Immature natural killer cell (primary cell): ENCODE measurements at regions not wholly inside any gene's neighbourhood (a gene's known extent, or its start where the extent isn't known, plus 50 kb on each side); places are given as distances from the start of the nearest gene placed in this dataset.

Experiments used
- DNase-seq, 3 donors: peaks; one replicate each; pipeline ENCODE4 v3.0.0; 2022; ENCODE audit warnings: mixed read lengths in 1 of 3
- H3K27ac Mint-ChIP-seq, 6 donors: one replicate each; pipeline ENCODE4 v1.8.0; 2020; ENCODE audit warnings: mixed read lengths in 6 of 6, mild to moderate bottlenecking in 5 of 6, inconsistent platforms in 4 of 6, moderate library complexity in 3 of 6
- H3K27me3 Mint-ChIP-seq, 3 donors: one replicate each; pipeline ENCODE4 v1.8.0; 2020 to 2021; ENCODE audit warnings: low read depth in 3 of 3, mild to moderate bottlenecking in 3 of 3, mixed read lengths in 3 of 3, moderate library complexity in 3 of 3, inconsistent platforms in 1 of 3
- H3K36me3 Mint-ChIP-seq, 3 donors: one replicate each; pipeline ENCODE4 v1.8.0; 2020; ENCODE audit warnings: mixed read lengths in 3 of 3, inconsistent platforms in 2 of 3, mild to moderate bottlenecking in 2 of 3
- H3K4me1 Mint-ChIP-seq, 2 donors: one replicate each; pipeline ENCODE4 v1.8.0; 2020; ENCODE audit warnings: inconsistent platforms in 2 of 2, mild to moderate bottlenecking in 2 of 2, mixed read lengths in 2 of 2, moderate library complexity in 1 of 2
- H3K4me3 Mint-ChIP-seq, 5 donors: one replicate each; pipeline ENCODE4 v1.8.0; 2020; ENCODE audit warnings: mild to moderate bottlenecking in 5 of 5, mixed read lengths in 5 of 5, inconsistent platforms in 3 of 5, moderate library complexity in 3 of 5
- H3K9me3 Mint-ChIP-seq, 6 donors: one replicate each; pipeline ENCODE4 v1.8.0; 2020; ENCODE audit warnings: mild to moderate bottlenecking in 6 of 6, mixed read lengths in 6 of 6, inconsistent platforms in 4 of 6, moderate library complexity in 3 of 6

DNA sequence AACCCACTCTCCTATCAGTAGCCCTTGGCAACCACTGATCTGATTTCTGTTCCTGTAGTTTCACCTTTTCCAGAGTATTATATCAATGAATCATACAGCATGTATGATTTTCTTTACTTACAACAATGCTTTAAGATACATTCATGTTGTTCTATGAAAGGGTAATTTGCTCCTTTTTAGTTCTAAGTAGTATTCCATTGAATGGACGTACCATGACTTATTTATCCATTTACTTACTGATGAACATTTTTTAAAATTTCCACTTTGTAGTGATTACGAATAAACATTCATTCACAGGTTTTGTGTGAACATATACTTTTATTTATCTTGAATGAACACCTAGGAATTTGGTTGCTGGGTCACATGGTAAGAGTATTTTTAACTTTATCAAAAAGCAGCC, 620.8 kb downstream of the HTR1A start:
- no peak overlapping the region for H3K27ac Mint-ChIP-seq
- H3K36me3 Mint-ChIP-seq = no peaks in the 10 kb centered on the region
- no peak overlapping the region for H3K4me3 Mint-ChIP-seq
- H3K9me3 Mint-ChIP-seq = peaks cover 0 to 16% (median 7%) of the 10 kb centered on the region in 6 donors
- H3K4me1 Mint-ChIP-seq = no peaks in the 10 kb centered on the region
- no peak for DNase-seq
- H3K27me3 Mint-ChIP-seq = peaks cover 0 to 2% (median under 1%) of the 10 kb centered on the region in 3 donors

DNA sequence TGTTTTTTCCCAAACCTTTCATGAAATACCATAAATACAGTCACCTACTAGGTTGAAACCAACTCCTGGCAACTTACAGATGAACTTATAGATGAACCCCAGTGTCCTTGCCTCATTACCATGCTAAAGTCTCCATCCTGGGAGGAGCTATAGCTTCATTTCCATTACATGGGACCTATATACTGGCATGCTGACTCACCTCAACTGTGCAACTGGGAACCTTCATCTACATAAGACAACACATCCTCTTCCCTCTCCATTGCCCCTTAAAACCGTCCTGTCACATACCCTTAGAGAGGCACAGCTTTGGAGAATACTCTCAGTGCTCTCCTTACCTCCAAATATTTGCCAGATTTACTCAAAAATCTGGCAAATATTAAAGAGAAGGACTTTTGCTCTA, 638.3 kb downstream of the HTR1A start:
- DNase-seq = no peak
- no peaks in the 10 kb centered on the region for H3K27me3 Mint-ChIP-seq
- H3K9me3 Mint-ChIP-seq = peaks cover 5 to 23% (median 8%) of the 10 kb centered on the region in 6 donors
- no peaks in the 10 kb centered on the region for H3K36me3 Mint-ChIP-seq
- no peak overlapping the region for H3K4me3 Mint-ChIP-seq
- no peak overlapping the region for H3K27ac Mint-ChIP-seq
- H3K4me1 Mint-ChIP-seq = no peaks in the 10 kb centered on the region

DNA sequence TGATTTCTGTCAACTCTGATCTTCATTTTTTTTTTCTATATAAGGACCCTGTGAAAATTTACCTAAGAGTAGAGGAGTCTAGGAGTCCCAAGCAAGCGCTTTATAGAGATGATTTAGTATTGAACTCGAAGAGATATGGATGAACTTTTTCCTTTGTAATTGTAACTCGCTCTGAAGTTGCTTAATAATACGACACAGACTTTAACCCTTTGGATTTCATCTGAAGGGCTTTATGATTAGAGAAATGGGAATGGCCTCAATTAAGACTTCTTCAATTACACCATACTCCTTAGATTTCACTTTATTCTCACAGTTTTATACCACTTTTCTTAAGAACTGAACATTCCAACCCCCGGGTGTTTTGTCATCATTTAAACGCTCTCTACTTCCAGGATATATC, 647.7 kb downstream of the HTR1A start:
- no peaks in the 10 kb centered on the region for H3K27me3 Mint-ChIP-seq
- no peak overlapping the region for H3K4me3 Mint-ChIP-seq
- H3K36me3 Mint-ChIP-seq = peaks cover 0 to 4% (median 0%) of the 10 kb centered on the region in 3 donors
- H3K9me3 Mint-ChIP-seq = peaks cover 4 to 35% (median 17%) of the 10 kb centered on the region in 6 donors
- H3K4me1 Mint-ChIP-seq = no peaks in the 10 kb centered on the region
- H3K27ac Mint-ChIP-seq = no peak overlapping the region
- no peak for DNase-seq

DNA sequence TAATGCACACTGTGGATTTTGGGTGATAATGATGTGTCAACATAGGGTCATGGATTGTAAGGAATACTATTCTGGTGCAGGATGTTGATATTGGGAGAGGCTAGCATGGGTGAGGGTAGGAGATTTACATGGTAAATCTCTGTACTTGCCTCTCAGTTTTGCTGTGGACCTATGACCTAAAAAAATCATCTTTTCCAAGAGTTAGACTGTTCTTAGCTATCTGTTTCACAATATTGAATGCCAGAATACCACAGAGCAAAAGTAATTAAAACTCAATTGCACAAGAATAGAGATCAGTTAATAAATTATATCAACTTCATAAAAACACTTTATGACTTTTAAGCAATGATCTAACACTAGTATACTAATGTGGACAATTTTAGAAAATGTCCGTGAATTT, 651.6 kb downstream of the HTR1A start:
- Mint-ChIP-seq H3K4me3 (no peak overlapping the region), H3K4me1 (no peaks in the 10 kb centered on the region), H3K27ac (no peak overlapping the region), H3K36me3 (peaks cover 0 to 4% (median 0%) of the 10 kb centered on the region in 3 donors), H3K9me3 (peaks cover 8 to 50% (median 12%) of the 10 kb centered on the region in 6 donors), H3K27me3 (no peaks in the 10 kb centered on the region)
- DNase-seq = no peak

DNA sequence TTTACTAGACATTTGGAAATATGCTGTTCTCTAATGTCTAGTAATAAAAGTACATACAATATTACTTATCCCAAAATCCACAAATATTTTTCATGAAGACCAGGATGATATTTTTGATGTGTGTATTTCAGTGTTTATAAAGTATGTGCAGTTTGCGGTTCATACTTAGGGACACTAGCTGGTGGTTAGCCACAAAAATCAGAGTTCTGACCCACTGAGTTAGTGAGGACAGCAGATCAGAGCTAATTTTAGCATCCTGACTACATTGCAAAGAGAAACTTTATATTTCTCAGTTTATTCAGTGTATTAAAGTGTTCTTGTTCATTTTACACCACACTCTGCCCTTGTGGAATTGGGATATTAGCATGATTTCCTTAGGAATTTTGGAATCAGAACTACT, 655.3 kb downstream of the HTR1A start:
- peaks cover 0 to 4% (median 0%) of the 10 kb centered on the region in 3 donors for H3K36me3 Mint-ChIP-seq
- no peak for DNase-seq
- peaks cover 0 to 2% (median 0%) of the 10 kb centered on the region in 3 donors for H3K27me3 Mint-ChIP-seq
- no peak overlapping the region for H3K27ac Mint-ChIP-seq
- no peaks in the 10 kb centered on the region for H3K4me1 Mint-ChIP-seq
- peaks cover 10 to 51% (median 22%) of the 10 kb centered on the region in 6 donors for H3K9me3 Mint-ChIP-seq
- H3K4me3 Mint-ChIP-seq = no peak overlapping the region

DNA sequence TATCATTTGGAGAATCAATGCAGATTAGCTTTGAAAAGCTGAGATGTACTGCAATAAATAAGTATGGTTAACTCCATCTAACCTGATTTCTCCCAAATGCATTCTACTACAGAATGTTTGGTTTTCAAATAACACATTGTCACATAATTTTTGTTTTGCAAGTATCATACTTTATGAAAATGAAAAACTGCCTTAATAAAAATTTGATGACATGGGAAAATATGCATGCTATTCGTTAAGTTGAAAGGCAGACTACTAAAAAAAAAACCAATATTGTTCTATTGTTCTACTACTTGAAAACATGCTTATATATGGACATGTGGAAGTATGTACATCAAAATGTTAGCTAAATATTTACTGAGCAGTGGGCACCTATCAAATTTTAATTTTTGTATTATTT, 668.9 kb downstream of the HTR1A start:
- DNase-seq = no peak
- Mint-ChIP-seq H3K4me3 (no peak overlapping the region), H3K9me3 (peaks cover 0 to 37% (median 11%) of the 10 kb centered on the region in 6 donors), H3K4me1 (no peaks in the 10 kb centered on the region), H3K27me3 (peaks cover 0 to 3% (median 0%) of the 10 kb centered on the region in 3 donors), H3K27ac (no peak overlapping the region), H3K36me3 (no peaks in the 10 kb centered on the region)

DNA sequence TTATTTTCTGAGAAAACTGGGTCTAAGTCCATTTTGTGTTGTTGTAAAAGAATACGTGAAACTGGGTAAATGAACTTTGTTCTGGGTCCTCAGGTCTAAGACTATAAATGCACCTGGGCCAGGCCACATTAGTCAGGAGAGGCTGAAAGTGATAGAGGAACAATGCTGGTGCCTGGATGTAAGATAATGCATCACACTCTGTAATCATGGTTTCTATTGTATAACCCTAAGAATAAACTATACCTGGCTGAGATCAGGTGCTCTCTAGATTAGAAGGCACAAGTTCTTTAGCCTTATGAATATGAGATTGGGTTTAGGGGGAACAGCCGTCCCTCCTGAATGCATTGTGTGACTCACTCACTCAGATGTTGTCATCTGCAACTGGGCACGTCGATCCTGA, 675.5 kb downstream of the HTR1A start:
- no peaks in the 10 kb centered on the region for H3K4me1 Mint-ChIP-seq
- H3K9me3 Mint-ChIP-seq = peaks cover 5 to 51% (median 22%) of the 10 kb centered on the region in 6 donors
- no peaks in the 10 kb centered on the region for H3K27me3 Mint-ChIP-seq
- DNase-seq = no peak
- H3K4me3 Mint-ChIP-seq = no peak overlapping the region
- H3K36me3 Mint-ChIP-seq = no peaks in the 10 kb centered on the region
- H3K27ac Mint-ChIP-seq = no peak overlapping the region

DNA sequence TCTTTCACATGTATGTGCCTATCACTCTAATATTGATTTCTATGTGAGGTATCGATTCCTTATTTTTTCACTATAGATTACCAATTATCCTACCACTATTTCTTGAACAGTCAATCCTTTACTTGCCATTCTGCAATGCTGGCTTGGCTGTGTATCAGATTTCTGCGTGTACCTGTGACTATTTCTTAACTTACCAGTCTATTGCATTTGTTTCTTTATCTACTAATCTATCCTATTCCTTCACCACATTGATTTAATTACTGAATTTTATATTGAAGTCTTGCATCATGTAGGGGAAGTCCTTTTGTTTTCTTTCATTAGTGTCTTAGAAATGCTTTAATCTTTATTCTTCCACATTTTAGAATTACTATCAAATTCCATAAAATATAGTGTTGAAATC, 684.8 kb downstream of the LRRC70 start:
- Mint-ChIP-seq H3K4me1 (no peaks in the 10 kb centered on the region), H3K27me3 (peaks cover 0 to 4% (median 1%) of the 10 kb centered on the region in 3 donors), H3K9me3 (peaks cover 0 to 31% (median 12%) of the 10 kb centered on the region in 6 donors), H3K27ac (no peak overlapping the region), H3K4me3 (no peak overlapping the region), H3K36me3 (peaks cover 0 to 4% (median 0%) of the 10 kb centered on the region in 3 donors)
- no peak for DNase-seq

DNA sequence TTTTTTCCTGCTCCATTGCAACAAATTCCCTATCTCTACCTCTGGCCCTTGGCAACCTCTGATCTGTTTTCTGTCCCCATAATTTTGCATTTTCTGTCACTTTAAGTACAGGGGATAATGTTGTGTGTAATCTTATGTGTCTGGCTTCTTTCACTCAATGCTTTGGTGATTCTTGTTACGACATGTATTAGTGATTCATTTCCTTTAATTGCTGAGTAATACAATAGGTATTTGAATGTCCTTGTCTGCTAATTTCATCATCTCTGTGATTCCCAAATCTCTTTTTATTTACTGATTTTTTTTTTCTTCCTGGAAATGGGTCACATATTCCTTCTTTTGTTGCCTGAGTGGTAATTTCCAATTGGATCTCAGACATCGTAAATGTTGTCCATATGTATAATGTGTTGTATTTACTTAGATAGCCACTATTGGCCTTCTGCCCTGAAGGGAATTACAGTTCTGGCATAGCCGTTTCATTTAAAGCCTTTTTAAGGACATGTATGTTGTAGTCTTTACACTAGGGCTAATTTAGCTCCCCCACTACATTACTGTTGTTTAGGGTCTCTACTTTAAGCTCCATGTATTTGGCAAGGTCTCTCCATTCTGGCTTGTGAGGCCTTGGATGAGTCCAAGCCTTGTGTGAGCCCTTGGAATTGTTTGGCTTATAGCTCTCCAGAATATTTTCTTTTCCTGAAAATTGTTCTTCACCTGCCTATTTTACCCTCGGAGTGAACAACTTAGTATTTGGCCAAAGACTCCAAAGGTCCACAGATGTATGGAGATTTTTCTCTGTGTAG, 683.8 kb downstream of the LRRC70 start:
- no peak overlapping the region for H3K27ac Mint-ChIP-seq
- H3K4me3 Mint-ChIP-seq = no peak overlapping the region
- peaks cover 0 to 4% (median 2%) of the 10 kb centered on the region in 3 donors for H3K27me3 Mint-ChIP-seq
- no peaks in the 10 kb centered on the region for H3K4me1 Mint-ChIP-seq
- DNase-seq = no peak
- peaks cover 0 to 4% (median 0%) of the 10 kb centered on the region in 3 donors for H3K36me3 Mint-ChIP-seq
- H3K9me3 Mint-ChIP-seq = peaks cover 0 to 20% (median 12%) of the 10 kb centered on the region in 6 donors

DNA sequence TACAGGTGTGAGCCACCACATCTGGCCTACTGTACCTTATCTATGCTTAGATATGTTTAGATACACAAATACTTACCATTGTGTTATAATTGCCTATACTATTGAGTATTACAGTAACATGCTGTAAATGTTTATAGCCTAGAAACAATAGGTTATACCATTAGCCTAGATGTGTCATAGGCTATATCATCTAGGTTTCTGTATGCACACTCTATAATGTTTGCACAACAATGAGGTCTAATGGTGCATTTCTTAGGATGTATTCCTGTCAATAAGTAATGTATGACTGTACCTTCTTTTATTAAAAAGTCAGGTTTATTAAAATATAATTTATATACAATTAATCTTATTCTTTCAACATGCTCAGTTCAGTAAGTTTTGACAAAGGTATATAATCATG, 683.1 kb downstream of the LRRC70 start:
- Mint-ChIP-seq H3K9me3 (peaks cover 0 to 22% (median 12%) of the 10 kb centered on the region in 6 donors), H3K4me3 (no peak overlapping the region), H3K4me1 (no peaks in the 10 kb centered on the region), H3K27ac (no peak overlapping the region), H3K36me3 (no peaks in the 10 kb centered on the region), H3K27me3 (peaks cover 0 to 4% (median 0%) of the 10 kb centered on the region in 3 donors)
- no peak for DNase-seq

DNA sequence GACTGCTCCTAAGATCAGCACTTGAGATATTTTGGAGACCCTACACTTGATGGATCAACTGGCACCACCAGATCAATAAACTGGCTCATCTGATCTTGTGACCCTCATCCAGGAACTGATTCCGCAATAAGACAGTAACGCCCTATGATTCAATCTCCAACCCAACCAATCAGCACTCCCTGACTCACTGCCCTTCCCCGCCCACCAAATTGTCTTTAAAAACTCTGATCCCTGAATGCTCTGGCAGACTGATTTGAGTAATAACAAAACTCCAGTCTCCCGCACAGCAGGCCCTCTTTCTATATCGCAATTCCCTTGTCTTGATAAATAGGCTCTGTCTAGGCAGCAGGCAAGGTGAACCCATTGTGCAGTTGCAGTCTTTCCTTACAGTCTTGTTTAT, 677.0 kb downstream of the LRRC70 start:
- no peaks in the 10 kb centered on the region for H3K4me1 Mint-ChIP-seq
- peaks cover 0 to 2% (median 0%) of the 10 kb centered on the region in 3 donors for H3K27me3 Mint-ChIP-seq
- peaks cover 4 to 23% (median 16%) of the 10 kb centered on the region in 6 donors for H3K9me3 Mint-ChIP-seq
- no peak overlapping the region for H3K4me3 Mint-ChIP-seq
- DNase-seq = no peak
- no peaks in the 10 kb centered on the region for H3K36me3 Mint-ChIP-seq
- H3K27ac Mint-ChIP-seq = no peak overlapping the region

DNA sequence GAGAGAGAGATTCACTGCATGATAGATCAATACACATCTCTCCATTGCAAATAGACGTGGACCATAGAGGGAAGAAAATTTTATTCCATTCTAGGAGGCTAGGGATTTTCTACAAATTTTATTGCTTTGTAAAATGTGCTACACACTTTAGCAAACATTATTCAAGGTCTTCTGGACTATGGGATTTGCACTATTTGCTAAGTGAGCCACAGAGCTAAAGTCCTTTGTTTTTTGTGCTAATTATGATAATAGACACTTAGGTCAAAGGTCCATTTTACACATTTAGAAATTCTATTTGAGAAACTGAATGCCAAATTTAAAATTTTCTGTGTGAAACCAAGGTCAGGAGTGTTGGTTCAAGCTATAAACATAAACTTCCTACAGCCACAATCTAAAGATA, 672.3 kb downstream of the LRRC70 start:
- Mint-ChIP-seq H3K36me3 (no peaks in the 10 kb centered on the region), H3K9me3 (peaks cover 4 to 34% (median 17%) of the 10 kb centered on the region in 6 donors), H3K27me3 (no peaks in the 10 kb centered on the region), H3K4me1 (no peaks in the 10 kb centered on the region), H3K27ac (no peak overlapping the region), H3K4me3 (no peak overlapping the region)
- DNase-seq = no peak

DNA sequence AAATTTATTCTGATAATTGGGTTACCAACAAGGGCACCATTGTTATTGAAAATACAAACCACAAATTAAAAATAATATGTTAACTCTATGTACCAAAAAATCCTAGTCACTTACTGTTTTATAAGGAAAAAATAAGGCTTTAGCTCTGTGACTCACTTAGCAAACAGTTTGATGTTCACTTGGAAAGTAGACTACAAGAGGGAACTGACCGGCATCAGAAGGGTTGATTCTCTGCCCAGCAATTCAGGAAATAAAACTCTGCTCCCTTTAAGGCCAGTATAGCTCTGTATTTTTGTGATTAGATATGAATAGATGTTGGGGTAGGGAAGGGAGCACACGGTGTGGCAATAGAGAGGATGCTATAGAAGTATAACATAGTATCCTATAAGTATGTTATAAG, 671.3 kb downstream of the LRRC70 start:
- Mint-ChIP-seq H3K36me3 (no peaks in the 10 kb centered on the region), H3K27ac (no peak overlapping the region), H3K27me3 (no peaks in the 10 kb centered on the region), H3K4me1 (no peaks in the 10 kb centered on the region), H3K4me3 (no peak overlapping the region), H3K9me3 (peaks cover 0 to 34% (median 12%) of the 10 kb centered on the region in 6 donors)
- no peak for DNase-seq

DNA sequence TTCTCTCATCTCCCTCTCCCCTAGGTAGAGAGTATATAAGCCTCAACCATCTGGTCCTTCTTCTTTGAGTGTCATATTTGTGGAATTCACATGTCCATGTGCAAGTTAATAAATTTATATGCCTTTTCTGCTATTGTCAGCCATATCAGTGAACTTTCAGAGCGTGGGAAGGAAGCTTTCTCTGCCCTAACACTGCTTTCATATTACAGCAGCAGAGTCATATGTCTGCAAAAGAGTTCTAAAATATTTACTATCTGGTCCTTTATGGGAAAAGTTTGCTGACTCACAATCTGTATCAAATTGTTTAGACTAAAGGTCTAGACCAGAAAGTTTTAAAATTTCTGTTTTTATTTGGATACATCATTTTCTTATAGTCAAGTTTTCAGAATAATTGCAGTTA, 669.0 kb downstream of the LRRC70 start:
- H3K27me3 Mint-ChIP-seq = no peaks in the 10 kb centered on the region
- no peak for DNase-seq
- no peak overlapping the region for H3K27ac Mint-ChIP-seq
- H3K36me3 Mint-ChIP-seq = no peaks in the 10 kb centered on the region
- no peak overlapping the region for H3K4me3 Mint-ChIP-seq
- no peaks in the 10 kb centered on the region for H3K4me1 Mint-ChIP-seq
- peaks cover 0 to 31% (median 8%) of the 10 kb centered on the region in 6 donors for H3K9me3 Mint-ChIP-seq

DNA sequence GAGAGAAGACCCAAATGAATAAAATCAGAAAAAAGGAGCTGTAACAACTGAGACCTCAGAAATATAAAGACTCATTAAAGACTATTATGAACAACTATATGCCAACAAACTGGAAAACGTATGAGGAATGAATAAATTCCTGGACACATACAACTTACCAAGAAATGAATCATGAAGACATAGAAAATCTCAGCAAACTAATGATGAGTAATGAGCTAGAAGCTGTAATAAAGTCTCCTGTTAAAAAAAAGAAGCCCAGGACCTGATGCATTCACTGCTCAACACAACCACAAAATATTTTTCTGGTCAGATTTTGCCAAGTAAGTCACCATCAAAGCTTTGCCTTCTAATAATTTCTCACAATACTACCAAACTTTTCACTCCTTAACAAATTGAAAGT, 666.7 kb downstream of the LRRC70 start:
- Mint-ChIP-seq H3K27me3 (no peaks in the 10 kb centered on the region), H3K27ac (no peak overlapping the region), H3K9me3 (peaks cover 0 to 33% (median 5%) of the 10 kb centered on the region in 6 donors), H3K36me3 (no peaks in the 10 kb centered on the region), H3K4me3 (no peak overlapping the region), H3K4me1 (no peaks in the 10 kb centered on the region)
- DNase-seq = no peak
